ENCODE measurements at regions not wholly inside any gene's neighbourhood (a gene's known extent, or its start where the extent isn't known, plus 50 kb on each side); places are given as distances from the start of the nearest gene placed in this dataset.

- no peak for DNase-seq (ENCODE audit: low spot score)
Measured at GRCh38 chr12:61490526-61491498, 769.4 kb upstream of the USP15 start.

DNA sequence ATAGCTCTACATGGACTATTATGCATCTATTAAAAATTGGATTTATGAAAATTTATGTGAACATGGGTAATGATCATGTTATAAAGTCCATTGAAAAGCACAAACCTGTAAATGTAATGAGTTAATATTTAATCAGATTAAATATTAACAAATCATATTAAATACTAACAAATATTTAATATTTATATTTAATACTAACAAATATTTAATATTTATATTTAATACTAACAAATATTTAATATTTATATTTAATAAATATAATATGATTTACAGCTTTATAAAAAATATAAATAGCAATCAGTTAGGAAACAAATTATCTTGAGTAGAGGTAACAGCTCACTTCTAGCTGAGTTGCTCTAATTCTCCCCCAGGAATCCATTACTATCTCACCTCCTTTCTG, 758.0 kb upstream of the USP15 start:
- no peak for DNase-seq (ENCODE audit: low spot score)

DNA sequence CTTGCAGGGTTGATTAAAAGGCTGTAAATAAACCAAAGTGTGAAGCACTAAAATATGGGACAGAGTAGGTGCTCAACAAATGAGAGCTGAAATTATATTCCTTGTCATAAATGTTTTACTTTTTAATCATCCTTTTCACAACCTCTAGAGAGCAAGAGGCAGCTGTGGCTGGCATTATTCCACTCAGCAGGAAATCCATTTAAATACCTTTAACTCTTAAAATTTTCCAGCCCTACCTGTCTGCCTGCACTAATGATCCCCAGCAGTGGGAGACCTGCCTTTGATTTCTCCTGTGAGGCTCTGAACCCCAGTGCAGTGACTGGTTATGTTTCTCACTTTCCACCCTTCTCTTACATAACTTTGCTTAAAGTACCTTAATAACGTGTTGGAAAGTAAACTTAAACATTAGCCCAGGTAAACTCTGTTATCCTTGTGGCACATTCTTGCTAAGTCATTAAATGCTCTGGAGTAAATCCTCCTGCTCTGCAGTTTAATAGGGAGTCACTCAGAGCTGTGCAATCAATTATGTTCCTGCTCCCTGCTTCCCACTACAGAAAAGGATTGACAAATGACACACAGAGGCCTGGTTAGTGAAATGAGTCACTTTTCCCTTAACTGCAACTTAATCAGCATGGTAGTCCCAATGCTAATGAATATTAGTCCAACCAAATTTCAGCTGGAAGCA, 755.7 kb upstream of the USP15 start:
- DNase-seq (ENCODE audit: low spot score) = no peak

- DNase-seq (ENCODE audit: low spot score) = no peak
Measured at GRCh38 chr12:61513499-61513898, 746.7 kb upstream of the USP15 start.

GRCh38 chr12:61514016-61514415, 746.2 kb upstream of the USP15 start:
- no peak for DNase-seq (ENCODE audit: low spot score)

- no peak for DNase-seq (ENCODE audit: low spot score)
Measured at GRCh38 chr12:61521258-61521657, 738.9 kb upstream of the USP15 start.

DNA sequence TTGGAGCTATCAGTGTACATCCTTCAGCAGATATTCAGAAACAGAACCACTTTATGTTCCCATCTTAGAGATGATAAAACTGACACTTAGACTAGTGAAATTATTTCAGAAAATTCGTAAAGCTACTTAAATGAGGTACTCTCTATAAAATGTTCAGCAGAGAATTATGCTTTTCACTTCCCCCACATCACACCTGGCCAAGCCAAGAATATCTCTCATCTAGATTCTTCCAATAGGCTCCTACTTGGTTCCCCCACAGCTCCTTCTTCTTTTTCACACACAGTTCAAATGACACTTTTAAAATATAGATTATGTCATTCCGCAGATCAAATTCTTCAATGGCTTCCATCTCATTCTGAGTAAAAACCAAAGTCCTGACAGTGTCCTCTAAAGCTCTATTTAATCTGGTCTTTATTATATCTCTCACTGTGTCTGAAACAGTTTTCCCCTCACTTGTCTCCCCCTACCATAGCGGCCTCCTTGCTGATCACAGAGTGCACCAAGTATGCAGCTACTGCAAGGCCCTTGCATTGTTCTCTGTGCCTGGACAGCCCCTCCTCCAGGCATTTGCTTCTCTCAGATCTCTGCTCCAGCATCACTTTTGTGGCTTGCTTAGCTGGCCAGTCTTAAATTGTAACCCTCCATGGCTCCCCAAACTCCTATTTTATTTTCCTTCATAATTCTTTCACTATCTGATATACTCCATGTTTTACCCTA, 736.8 kb upstream of the USP15 start:
- DNase-seq (ENCODE audit: low spot score) = no peak

GRCh38 chr12:61524851-61525250, 735.4 kb upstream of the USP15 start:
- no peak for DNase-seq (ENCODE audit: low spot score)

DNA sequence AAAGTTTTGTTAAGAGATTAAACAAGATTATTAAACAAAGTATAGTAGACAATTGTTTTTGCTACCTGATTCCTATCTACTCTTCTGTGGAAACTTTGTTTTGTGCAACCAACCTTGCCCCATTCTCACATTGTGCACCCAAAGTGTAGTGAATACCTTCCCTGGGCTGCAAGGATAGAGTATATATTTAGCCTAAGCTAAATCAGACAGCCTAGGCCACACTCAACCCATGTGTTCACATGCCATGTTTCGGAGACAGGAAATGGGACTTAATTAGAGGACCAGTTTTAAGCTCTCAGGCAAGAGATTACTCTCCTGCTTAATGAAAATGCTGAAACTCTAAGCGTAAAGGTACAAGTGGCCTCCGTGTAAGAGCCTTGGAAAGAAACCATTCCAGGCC, 734.9 kb upstream of the USP15 start:
- no peak for DNase-seq (ENCODE audit: low spot score)

DNA sequence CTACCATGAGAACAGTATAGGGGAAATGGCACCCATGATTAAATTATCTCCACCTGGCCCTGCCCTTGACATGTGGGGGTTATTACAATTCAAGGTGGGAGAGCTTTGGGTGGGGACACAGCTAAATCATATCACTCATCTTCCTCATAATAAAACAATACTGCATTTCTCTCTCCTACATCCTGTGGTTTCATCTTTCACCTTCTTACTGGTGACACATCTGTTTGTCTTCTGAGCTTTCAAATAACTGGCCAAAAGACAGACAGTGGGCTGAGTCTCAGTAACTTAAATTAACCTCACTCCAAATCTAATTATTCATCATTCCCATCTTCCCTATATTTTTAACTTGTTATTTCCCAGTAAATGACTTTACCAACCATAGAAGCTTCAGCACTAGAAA, 729.7 kb upstream of the USP15 start:
- no peak for DNase-seq (ENCODE audit: low spot score)

- no peak for DNase-seq (ENCODE audit: low spot score)
Measured at GRCh38 chr12:61531195-61531594, 729.0 kb upstream of the USP15 start.

- DNase-seq (ENCODE audit: low spot score) = no peak
Measured at GRCh38 chr12:61536117-61536516, 724.1 kb upstream of the USP15 start.

- no peak for DNase-seq (ENCODE audit: low spot score)
Measured at GRCh38 chr12:61536525-61536924, 723.7 kb upstream of the USP15 start.

GRCh38 chr12:61538951-61539350, 721.3 kb upstream of the USP15 start:
- no peak for DNase-seq (ENCODE audit: low spot score)

DNA sequence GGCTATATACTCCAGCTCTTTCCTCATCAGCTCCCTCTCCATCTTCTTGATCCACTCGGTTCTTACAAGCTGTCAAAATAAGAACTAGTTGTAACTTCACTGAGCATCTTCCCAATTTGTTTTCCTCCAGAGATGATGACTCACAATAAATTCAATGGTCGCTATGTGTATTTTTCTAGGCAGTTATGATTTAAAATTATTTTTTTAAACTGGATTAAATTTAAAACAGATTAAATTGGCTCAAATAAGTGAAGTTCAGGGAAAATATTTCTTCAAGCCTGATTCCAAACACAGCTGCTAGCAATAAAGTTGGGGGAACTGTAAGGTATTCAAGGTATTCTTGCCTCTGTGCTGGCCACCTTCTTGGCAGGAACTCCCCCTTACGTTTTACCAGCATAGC, 717.7 kb upstream of the USP15 start:
- no peak for DNase-seq (ENCODE audit: low spot score)

- no peak for DNase-seq (ENCODE audit: low spot score)
Measured at GRCh38 chr12:61546296-61546695, 713.9 kb upstream of the USP15 start.

DNA sequence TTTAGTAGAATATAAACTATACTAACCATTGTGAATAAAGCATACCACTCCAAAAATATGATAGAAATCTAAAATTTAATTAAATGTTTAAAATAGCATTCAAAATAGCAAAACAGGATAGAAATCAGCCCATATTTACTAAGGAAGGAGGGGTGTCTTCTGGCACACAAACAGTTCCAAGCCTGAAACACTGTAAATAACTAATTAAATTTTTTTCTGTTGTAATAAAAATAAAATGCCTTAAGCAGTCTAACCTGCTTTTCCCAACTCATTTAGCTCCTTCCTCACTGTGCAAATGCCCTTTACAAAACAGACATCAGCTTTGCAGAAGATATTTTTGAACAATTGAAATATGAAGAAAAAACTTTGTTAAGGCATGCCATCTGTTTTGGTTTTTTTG, 707.1 kb upstream of the USP15 start:
- no peak for DNase-seq (ENCODE audit: low spot score)

DNA sequence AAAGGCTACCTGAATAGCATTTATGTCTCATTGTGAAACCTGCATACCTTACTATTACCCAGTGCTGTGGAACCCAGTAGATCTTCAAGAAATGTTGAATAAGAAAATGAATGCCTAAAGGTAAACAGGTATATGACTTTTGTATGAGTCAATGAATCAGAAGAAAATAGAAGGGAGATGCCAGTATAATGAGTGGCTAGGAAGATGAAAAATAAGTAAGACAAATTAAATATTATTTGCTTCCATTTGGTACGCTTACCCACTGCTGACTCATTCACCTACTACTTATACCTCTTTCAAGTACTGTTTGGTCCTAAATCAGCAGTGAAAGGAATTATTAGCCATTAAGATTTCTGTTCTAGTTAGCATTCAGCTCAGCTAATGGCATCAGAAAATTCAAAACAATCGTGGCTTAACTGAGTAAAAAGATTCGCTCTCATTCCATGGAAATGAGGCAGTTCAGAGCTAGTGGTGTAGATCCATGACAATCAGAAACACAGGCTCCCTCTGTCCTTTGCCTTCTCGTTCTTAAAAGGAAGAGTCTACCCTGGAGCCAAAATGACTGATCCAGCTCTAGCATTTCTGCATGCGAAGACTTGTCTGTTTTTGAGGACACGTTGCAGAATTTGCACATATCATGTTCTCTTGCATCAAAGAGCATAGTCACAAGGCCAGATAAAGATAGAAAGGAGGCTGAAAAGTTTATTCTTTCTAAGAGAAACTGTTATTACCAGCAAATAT, 705.8 kb upstream of the USP15 start:
- DNase-seq (ENCODE audit: low spot score) = no peak

DNA sequence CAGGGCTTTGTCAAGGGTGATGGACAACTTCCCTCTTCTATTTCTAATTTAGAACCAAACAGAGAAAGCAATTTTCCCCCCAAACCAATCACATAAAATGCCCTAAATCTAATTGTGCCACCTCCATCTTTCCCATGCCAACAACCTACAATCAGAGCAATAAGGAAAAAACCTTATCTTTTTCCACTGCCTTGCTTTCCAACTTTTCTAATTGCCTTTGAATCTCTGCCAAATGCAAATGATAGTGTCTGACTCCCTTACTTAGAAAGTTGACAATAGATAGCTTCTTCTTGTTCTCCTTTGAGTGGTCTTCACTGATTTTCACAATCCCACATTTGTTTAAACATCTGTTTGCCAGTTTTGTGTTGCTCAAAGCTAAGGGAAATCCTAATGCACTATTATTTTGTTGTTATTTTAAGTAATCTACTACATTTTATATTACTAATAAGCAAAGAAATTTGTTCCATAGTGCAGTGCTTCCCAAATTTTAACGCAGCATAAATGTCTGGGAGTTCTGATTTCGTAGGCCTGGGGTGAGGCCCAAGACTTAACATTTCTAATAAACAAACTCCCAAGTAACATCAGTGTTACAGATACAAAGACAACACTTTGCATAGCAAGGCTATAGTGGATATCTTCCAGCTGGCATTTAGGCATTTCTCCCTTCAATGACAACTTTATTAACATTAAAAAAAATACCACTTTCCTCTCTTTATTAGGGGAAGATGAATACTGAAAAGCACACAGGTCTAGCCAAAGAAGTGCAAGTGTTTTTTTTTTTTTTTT, 696.3 kb upstream of the USP15 start:
- DNase-seq (ENCODE audit: low spot score) = no peak

GRCh38 chr12:61564466-61564865, 695.7 kb upstream of the USP15 start:
- no peak for DNase-seq (ENCODE audit: low spot score)

DNA sequence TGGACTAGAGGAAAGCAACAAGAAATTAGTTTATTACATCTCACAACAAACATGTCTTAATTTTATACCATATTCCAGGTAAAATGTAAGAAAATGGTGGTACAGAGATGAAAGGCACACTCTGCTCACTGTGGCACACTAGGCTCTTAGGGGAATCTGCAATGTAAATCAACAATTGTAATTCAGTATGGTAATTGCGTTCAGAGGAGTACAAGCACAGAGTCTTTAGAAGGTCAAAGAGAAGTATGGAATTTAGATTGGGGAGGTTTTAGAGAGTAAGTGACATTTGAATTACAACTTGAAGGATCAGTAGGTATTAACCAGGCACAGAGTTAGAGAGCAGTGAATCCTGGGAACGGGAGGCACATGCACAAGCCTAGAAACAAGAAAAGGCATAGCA, 694.0 kb upstream of the USP15 start:
- no peak for DNase-seq (ENCODE audit: low spot score)
